Limb (tissue), 2 donors: ENCODE measurements at regions not wholly inside any gene's neighbourhood (a gene's known extent, or its start where the extent isn't known, plus 50 kb on each side); places are given as distances from the start of the nearest gene placed in this dataset.

Experiments
- DNase-seq, 2 donors: peaks; one replicate each; pipeline ENCODE4 v3.0.0-alpha.2; 2016; ENCODE audit errors: extremely low spot score in 2 of 2

- no peak for DNase-seq
These were observed 78.4 kb upstream of the ZNF516 start for GRCh38 chr18:76573325-76574025.

DNA sequence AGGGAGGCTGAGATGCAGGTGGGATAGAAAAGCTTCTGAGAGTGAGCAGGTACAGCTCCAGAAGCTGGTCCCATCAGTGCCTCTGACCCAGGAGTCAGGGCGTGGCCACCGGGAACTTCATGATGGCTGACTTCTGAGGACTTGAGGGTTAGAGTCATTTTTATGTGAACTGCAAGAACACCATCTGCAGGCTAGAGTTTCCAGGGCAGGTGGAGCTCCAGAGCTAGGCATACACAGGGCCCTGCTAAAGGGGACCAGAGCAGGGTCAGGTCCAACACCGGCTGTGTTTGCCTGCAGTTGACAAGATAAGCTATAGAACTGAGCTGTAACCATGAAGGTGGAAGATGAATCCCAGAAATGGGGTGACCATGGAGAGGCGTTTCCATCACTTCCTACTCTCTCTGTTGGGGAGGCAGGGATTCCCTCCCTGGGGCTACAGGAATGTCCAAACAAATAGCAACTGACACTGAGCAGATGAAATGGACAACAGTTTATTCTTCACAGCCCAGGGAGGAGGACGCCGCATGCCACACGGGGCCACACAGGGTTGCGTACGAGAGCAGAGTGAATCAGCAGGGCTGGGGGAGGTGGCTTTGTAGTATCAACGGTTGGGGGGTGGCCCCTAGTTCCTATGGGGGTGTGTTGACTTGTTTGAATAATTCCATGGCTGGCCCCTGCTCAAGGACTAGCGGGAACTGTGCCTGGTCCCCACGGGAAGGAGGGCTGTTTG is 77.6 kb upstream of the ZNF516 start:
- DNase-seq = no peak

GRCh38 chr18:76571689-76572088 is 76.6 kb upstream of the ZNF516 start:
- no peak for DNase-seq

DNA sequence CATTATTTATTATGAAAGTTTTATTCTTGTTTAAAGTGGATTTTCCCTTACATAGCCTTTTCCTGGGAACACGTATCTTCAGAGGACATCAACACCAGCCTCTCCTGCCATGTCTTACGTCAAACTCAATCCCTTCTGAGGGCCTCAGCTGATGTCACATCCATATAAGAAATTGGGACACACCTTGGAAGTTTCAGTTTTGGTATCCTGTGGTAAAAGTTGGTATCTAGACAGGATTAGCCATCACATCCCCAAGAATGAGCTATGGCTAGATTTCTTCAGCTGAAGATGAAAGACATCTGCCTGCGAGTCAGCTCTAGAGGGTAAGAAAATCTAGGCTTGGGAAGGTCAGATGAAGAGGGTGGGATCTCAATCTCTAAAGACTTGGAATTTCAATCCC is 75.8 kb upstream of the ZNF516 start:
- no peak for DNase-seq

- DNase-seq = no peak
These were observed 74.8 kb upstream of the ZNF516 start for GRCh38 chr18:76569644-76570419.

DNA sequence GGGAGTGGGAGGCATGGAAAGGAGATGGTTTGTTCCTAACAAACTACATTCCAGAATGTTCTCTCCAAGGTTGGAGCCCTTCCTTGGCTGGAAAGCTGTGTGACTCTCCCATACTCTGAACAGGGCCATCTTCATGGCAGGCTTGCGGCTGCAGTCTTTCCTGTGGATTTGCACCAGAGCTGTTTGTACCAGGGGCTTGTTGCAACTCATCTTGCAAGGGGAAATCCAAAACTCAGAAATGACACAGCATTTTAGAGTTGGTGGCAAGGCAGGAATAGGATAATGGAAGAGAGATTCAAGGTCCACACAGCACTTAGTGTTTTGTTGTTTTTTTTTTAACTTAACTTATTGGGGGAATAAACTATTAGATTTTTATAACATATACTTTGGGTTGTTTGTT is 73.7 kb upstream of the ZNF516 start:
- no peak for DNase-seq

DNA sequence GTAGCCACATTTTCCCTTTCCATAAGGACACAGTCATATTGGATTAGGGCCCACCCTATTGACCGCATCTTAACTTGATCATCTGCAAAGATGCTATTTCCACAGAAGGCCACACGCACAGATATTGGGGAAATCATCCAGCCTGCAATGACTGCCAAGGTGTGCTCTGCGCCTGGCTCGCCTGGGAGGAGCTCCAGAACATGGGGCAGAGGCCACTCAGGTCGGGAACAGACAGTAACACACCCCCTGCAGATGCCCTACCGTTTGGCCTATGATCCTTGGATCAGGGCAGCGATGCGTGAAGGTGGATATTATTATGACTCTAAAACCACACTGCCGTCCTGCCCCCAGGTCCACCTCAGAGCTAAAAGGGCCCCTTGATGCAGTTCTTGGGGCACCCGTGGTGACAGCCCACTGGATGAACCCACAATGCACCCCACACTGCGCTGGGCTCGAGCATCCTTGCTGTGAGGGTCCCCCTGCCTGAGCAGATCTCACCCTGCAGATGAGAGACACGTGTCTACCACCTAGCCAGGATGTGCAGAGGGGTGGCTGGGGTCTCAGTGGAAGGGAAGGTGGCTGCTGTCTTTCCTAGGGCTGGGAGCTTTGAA is 72.9 kb upstream of the ZNF516 start:
- no peak for DNase-seq

DNA sequence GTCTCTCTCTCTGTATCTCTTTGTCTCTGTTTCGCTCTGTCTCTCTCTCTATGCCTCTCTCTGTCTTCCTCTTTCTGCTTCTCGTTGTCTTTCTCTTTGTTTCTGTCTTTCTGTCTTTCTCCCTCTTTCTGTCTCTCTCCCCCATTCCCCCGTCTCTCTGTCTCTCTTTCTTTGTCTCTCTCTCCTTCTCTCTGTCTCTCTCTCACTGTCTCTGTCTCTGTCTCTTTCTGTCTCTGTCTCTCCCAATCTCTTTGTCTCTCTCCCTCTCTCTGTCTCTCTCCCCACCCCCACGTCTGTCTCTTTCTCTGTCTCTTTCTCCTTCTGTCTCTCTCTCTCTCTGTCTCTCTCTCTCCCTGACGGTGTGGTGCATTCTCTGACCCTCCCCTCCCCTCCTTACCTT is 71.9 kb upstream of the ZNF516 start:
- no peak for DNase-seq

- DNase-seq = peak; percentile 74 to 88
These were observed 70.5 kb upstream of the ZNF516 start for GRCh38 chr18:76565238-76566173.

- no peak for DNase-seq
These were observed 69.7 kb upstream of the ZNF516 start for GRCh38 chr18:76564655-76565237.

GRCh38 chr18:76564117-76564516 is 69.1 kb upstream of the ZNF516 start:
- DNase-seq = no peak

DNA sequence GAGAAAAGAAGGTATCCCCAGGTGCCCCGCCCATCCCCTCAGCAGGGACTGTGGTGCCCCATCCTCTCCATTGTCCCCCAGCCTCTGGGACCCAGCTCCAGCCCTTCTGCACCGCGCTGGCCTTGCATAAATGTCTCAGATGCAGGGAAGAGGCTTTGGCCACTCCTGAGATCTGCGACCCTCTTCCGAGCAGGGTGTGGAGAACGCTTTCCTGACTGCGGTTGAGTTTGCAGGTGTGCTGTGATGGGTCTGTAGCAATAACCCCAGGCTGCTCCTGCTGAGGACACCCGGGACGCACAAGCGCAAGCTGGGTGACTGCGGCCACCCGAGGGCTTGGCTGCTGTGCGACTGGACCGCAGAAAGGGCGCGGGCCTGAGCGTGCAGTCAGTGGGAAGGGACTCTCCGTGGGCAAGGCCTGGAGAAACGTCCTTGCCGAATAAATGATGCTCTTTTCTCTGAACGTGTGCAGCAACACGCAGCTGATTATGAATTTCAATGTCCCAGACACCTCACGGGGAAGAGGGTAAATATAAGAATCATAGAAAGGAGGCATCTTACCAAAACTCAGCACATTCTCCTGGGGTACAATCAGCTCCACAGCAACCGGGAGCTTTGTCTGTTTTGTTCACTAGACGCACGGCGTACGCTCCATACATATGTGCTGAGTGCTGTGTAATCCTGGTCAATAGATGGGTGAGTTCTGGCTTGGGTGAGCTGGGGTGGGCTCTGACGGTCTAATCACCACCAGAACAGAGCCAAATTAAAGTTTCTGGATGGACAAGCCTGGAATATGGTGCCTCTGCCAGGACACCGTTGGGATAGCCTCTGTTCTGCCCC is 67.5 kb upstream of the ZNF516 start:
- DNase-seq = no peak

DNA sequence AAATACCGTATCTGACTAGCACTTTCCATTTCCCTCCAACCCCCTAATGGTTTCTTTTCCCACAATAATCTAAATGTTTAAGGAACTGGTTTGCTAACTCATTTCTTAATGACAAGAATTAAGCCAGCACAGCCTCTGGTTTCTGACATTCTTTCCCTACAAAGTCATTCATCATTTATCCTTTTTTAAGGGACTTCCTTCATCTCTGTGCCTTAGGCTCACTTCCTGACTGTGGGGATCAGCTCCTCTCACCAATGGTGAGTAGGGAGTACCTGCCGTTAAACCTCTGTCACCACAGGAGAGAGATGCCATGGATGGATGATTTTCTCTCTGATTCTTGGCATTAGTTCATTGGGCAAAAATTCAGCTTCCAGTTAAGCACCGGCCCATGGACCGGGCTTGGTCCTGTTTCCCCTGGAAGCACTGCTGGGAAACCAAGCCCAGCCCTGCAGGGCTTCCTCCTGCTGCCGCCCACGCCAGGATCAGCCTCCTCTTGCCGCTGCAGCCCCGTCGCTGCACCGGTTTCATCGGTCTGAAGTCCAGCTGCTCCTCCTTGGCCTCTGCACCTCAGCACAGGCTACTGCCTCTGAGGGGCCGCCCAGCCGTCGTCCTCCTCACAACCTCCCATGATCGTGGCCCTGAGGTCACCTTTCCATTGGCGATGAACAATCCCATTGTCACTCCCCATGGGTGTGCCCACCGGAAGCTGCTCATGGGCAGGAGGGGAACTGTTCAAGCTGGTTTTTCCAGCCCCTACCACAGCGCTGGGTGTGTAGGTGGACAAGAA is 64.0 kb upstream of the ZNF516 start:
- DNase-seq = no peak

DNA sequence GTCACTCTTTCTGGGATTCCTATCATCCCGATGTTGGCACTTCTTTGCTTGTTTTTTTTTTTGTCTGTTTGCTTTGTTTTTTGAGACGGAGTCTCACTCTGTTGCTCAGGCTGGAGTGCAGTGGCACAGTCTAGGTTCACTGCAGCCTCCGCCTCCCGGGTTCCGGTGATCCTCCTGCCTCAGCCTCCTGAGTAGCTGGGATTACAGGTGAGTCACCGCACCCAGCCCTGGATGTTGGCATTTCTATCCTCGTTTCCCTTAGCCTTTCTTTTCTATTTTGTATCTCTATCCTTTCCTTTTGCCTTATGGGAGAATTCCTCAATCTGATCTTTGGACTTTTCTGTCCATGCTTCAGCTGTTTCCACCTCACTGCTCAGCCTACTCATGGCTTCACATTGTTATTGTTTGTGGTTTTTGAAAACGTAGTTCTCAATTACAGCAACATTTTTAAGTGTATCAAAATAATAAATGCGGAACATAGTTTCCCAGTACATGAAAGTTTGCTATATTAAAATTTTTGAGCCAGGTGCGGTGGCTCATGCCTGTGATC is 62.1 kb upstream of the ZNF516 start:
- no peak for DNase-seq

- DNase-seq = no peak
These were observed 59.6 kb upstream of the ZNF516 start for GRCh38 chr18:76554547-76555222.

- DNase-seq = no peak
These were observed 58.9 kb upstream of the ZNF516 start for GRCh38 chr18:76553715-76554546.

GRCh38 chr18:76548541-76548940 is 53.5 kb upstream of the ZNF516 start:
- no peak for DNase-seq
